Smooth muscle cell (in vitro differentiated cells): ENCODE measurements at regions not wholly inside any gene's neighbourhood (a gene's known extent, or its start where the extent isn't known, plus 50 kb on each side); places are given as distances from the start of the nearest gene placed in this dataset.

Experiments used
- DNase-seq: peaks from one replicate; lab custom pipeline; 2025; ENCODE audit not compliant: unreplicated experiment; lab: John Stamatoyannopoulos, UW
- H2AFZ ChIP-seq: fragments of 200-600 bp; sonication (generic); 2 replicates; pipeline ENCODE4 v1.6.0; 2016; ENCODE audit warnings: antibody characterized with exemption, low read depth, mild to moderate bottlenecking
- H3F3A ChIP-seq: fragments of 200-600 bp; sonication (generic); 2 replicates; pipeline ENCODE4 v1.6.0; 2017; ENCODE audit warnings: antibody characterized with exemption, low read depth
- H3K27ac ChIP-seq: fragments of 200-600 bp; sonication (generic); 2 replicates; pipeline ENCODE4 v1.5.1; 2016; ENCODE audit warnings: low read depth, mild to moderate bottlenecking
- H3K27me3 ChIP-seq: fragments of 200-600 bp; sonication (generic); 2 replicates; pipeline ENCODE4 v1.6.1; 2016; ENCODE audit warnings: low read depth, mild to moderate bottlenecking
- H3K36me3 ChIP-seq: fragments of 200-600 bp; sonication (generic); 2 replicates; pipeline ENCODE4 v1.5.1; 2016; ENCODE audit warnings: low read depth
- H3K4me1 ChIP-seq: fragments of 200-600 bp; sonication (generic); 2 replicates; pipeline ENCODE4 v1.5.1; 2016; ENCODE audit warnings: low read depth
- H3K4me2 ChIP-seq: fragments of 200-600 bp; sonication (generic); 2 replicates; pipeline ENCODE4 v1.6.0; 2016; ENCODE audit warnings: mild to moderate bottlenecking
- H3K4me3 ChIP-seq: fragments of 200-600 bp; sonication (generic); 2 replicates; pipeline ENCODE4 v1.5.1; 2016; ENCODE audit warnings: mild to moderate bottlenecking
- H3K79me2 ChIP-seq: fragments of 200-600 bp; sonication (generic); 2 replicates; pipeline ENCODE4 v1.6.0; 2016; ENCODE audit warnings: low read depth, mild to moderate bottlenecking
- H3K9ac ChIP-seq: fragments of 200-600 bp; sonication (generic); 2 replicates; pipeline ENCODE4 v1.6.0; 2016; ENCODE audit warnings: low read depth
- H3K9me3 ChIP-seq: fragments of 200-600 bp; sonication (generic); replicated peaks from 2 replicates; pipeline ENCODE4 v1.5.1; 2016; ENCODE audit warnings: low read depth
- H4K20me1 ChIP-seq: fragments of 200-600 bp; sonication (generic); 2 replicates; pipeline ENCODE4 v1.6.0; 2016; ENCODE audit warnings: low read depth
- CTCF ChIP-seq: fragments of 200-600 bp; sonication (generic); IDR thresholded peaks from 2 replicates; pipeline ENCODE4 v1.5.1; 2017; ENCODE audit warnings: borderline replicate concordance, mild to moderate bottlenecking, antibody characterized with exemption; ENCODE audit not compliant: insufficient read depth, poor library complexity, severe bottlenecking
- WGBS: methylation state at CpG from one replicate; pipeline ENCODE4 v1.1.7; 2016; ENCODE audit warnings: low lambda C conversion rate; 5-methylcytosine and 5-hydroxymethylcytosine counted together

- H3K4me1 ChIP-seq = no peaks in the 10 kb centered on the region
Measured at GRCh38 chr14:98802044-98802443, 470.0 kb downstream of the BCL11B start.

GRCh38 chr14:98803196-98803595, 468.8 kb downstream of the BCL11B start:
- Histone ChIP-seq H3K79me2 (no peaks in the 10 kb centered on the region), H3K27ac (no peak overlapping the region), H3K4me2 (no peak overlapping the region), H3K27me3 (no peaks in the 10 kb centered on the region), H3K4me1 (no peaks in the 10 kb centered on the region), H3F3A (no peaks in the 10 kb centered on the region), H3K9ac (no peak overlapping the region), H3K36me3 (no peaks in the 10 kb centered on the region), H3K4me3 (no peak overlapping the region), H3K9me3 (no peaks in the 10 kb centered on the region), H2AFZ (no peak overlapping the region), H4K20me1 (no peaks in the 10 kb centered on the region)
- 64% methylated on average over 5 of the region's 5 CpGs for WGBS
- no peak for DNase-seq
- TF ChIP-seq CTCF = no peak

More at GRCh38 chr14:98802044-98802443, 470.0 kb downstream of the BCL11B start:
- no peaks in the 10 kb centered on the region for H3K27me3 ChIP-seq
- H3K4me3 ChIP-seq = no peak overlapping the region
- WGBS = 92% methylated on average over 9 of the region's 9 CpGs
- H3K27ac ChIP-seq = no peak overlapping the region
- no peak overlapping the region for H3K4me2 ChIP-seq
- H3K9me3 ChIP-seq = no peaks in the 10 kb centered on the region
- H4K20me1 ChIP-seq = no peaks in the 10 kb centered on the region
- no peaks in the 10 kb centered on the region for H3F3A ChIP-seq
- no peak for TF ChIP-seq CTCF
- no peaks in the 10 kb centered on the region for H3K36me3 ChIP-seq
- H3K79me2 ChIP-seq = no peaks in the 10 kb centered on the region
- no peak overlapping the region for H3K9ac ChIP-seq
- no peak overlapping the region for H2AFZ ChIP-seq
- no peak for DNase-seq

GRCh38 chr14:98808494-98809407, 463.2 kb downstream of the BCL11B start:
- 75% methylated on average over 12 of the region's 12 CpGs for WGBS

More at GRCh38 chr14:98808494-98809407, 463.2 kb downstream of the BCL11B start:
- no peaks in the 10 kb centered on the region for H3K9me3 ChIP-seq
- no peak for DNase-seq
- H3K27ac ChIP-seq = no peak overlapping the region
- H3K9ac ChIP-seq = no peak overlapping the region
- no peaks in the 10 kb centered on the region for H3K4me1 ChIP-seq
- no peak for TF ChIP-seq CTCF
- no peak overlapping the region for H3K4me3 ChIP-seq
- H3F3A ChIP-seq = no peaks in the 10 kb centered on the region
- H2AFZ ChIP-seq = no peak overlapping the region
- H3K4me2 ChIP-seq = no peak overlapping the region
- H4K20me1 ChIP-seq = no peaks in the 10 kb centered on the region
- H3K27me3 ChIP-seq = no peaks in the 10 kb centered on the region
- H3K79me2 ChIP-seq = no peaks in the 10 kb centered on the region
- no peaks in the 10 kb centered on the region for H3K36me3 ChIP-seq
